ENCODE measurements at regions not wholly inside any gene's neighbourhood (a gene's known extent, or its start where the extent isn't known, plus 50 kb on each side); places are given as distances from the start of the nearest gene placed in this dataset.

DNA sequence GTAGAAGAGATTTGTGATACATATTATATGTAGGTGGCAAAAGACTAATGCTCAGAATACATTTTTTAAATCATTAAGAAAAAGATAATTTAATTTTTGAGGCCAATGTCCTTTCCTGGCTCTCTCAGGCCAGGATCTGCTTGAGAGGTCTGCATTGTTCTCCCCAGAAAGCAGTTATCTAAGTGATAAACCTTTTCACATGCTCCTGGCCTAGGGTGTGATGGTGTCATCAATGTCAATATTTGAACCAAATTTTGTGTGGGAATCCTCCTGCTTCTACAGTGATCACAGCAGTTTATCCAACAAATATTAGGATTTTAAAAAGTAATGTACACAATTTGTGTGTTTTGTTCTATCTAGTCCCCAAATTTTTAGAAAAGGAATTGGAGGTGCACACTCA is 166.6 kb downstream of the DIRAS2 start:
- DNase-seq (ENCODE audit: low read depth, low spot score) = no peak
- no peaks in the 10 kb centered on the region for H3K27me3 ChIP-seq (ENCODE audit: insufficient read depth, insufficient read length)
- no peak overlapping the region for H3K9ac ChIP-seq (ENCODE audit: insufficient read length, low read depth)
- H3K4me3 ChIP-seq (ENCODE audit: insufficient read length, low read depth) = no peak overlapping the region
- no peaks in the 10 kb centered on the region for H3K4me1 ChIP-seq (ENCODE audit: insufficient read depth, insufficient read length)
- TF ChIP-seq ZNF274 (IDR thresholded peaks at IDR 0.05; ENCODE audit: low read depth, low read length) (no peak), SUZ12 (IDR thresholded peaks at IDR 0.05; ENCODE audit: extremely low read depth, insufficient read depth, insufficient read length) (no peak), YY1 (IDR thresholded peaks at IDR 0.05; ENCODE audit: insufficient read depth, insufficient read length) (no peak)
- H3K9me3 ChIP-seq (ENCODE audit: insufficient read depth, low read length) = no peaks in the 10 kb centered on the region
- no peaks in the 10 kb centered on the region for H3K36me3 ChIP-seq (ENCODE audit: insufficient read depth, insufficient read length, low read length)

DNA sequence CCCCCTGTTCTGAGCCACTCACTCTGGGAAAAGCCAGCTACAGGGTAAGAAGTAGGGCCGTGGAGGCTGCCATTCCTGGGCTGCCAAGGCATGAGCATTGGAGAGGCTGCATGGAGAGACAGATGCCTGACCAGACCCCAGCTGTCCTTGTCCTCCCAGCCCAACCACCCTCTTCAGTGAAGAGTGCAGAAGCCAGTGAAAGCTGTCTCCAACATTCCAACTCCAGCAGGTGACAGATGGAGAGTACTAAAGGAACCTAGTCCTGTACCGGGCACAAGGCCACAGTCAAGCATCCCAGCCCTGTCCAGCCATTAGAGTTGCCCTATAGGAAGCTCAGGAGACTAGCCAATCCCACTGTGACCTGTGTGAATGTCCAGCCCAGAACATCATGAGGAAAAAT is 165.1 kb downstream of the DIRAS2 start:
- Histone ChIP-seq H3K4me1 (ENCODE audit: insufficient read depth, insufficient read length) (no peaks in the 10 kb centered on the region), H3K4me3 (ENCODE audit: insufficient read length, low read depth) (no peak overlapping the region), H3K9me3 (ENCODE audit: insufficient read depth, low read length) (no peaks in the 10 kb centered on the region), H3K36me3 (ENCODE audit: insufficient read depth, insufficient read length, low read length) (no peaks in the 10 kb centered on the region), H3K27me3 (ENCODE audit: insufficient read depth, insufficient read length) (no peaks in the 10 kb centered on the region), H3K9ac (ENCODE audit: insufficient read length, low read depth) (no peak overlapping the region)
- no peak for TF ChIP-seq ZNF274 (IDR thresholded peaks at IDR 0.05; ENCODE audit: low read depth, low read length)
- no peak for TF ChIP-seq SUZ12 (IDR thresholded peaks at IDR 0.05; ENCODE audit: extremely low read depth, insufficient read depth, insufficient read length)
- TF ChIP-seq YY1 (IDR thresholded peaks at IDR 0.05; ENCODE audit: insufficient read depth, insufficient read length) = no peak
- DNase-seq (ENCODE audit: low read depth, low spot score) = no peak

DNA sequence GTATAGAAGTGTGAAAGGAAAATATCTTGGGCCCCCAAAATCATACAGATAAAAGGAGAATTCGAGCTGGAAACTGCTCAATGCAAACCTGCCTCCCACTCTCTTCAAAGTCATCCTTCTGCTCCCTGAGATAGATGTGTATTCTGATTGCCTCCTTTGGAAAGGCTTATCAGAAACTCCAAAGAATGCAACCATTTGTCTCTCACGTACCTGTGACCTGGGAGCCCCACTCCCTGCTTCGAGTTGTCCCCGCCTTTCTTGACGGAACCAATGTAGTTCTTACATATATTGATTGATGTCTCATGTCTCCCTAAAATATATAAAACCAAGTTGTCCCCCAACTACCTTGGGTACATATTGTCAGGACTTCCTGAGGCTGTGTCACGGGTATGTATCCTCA is 163.8 kb downstream of the DIRAS2 start:
- no peaks in the 10 kb centered on the region for H3K9me3 ChIP-seq (ENCODE audit: insufficient read depth, low read length)
- H3K9ac ChIP-seq (ENCODE audit: insufficient read length, low read depth) = no peak overlapping the region
- H3K4me1 ChIP-seq (ENCODE audit: insufficient read depth, insufficient read length) = no peaks in the 10 kb centered on the region
- no peaks in the 10 kb centered on the region for H3K36me3 ChIP-seq (ENCODE audit: insufficient read depth, insufficient read length, low read length)
- DNase-seq (ENCODE audit: low read depth, low spot score) = no peak
- TF ChIP-seq SUZ12 (IDR thresholded peaks at IDR 0.05; ENCODE audit: extremely low read depth, insufficient read depth, insufficient read length) = no peak
- TF ChIP-seq ZNF274 (IDR thresholded peaks at IDR 0.05; ENCODE audit: low read depth, low read length) = no peak
- no peak for TF ChIP-seq YY1 (IDR thresholded peaks at IDR 0.05; ENCODE audit: insufficient read depth, insufficient read length)
- H3K4me3 ChIP-seq (ENCODE audit: insufficient read length, low read depth) = no peak overlapping the region
- H3K27me3 ChIP-seq (ENCODE audit: insufficient read depth, insufficient read length) = no peaks in the 10 kb centered on the region

DNA sequence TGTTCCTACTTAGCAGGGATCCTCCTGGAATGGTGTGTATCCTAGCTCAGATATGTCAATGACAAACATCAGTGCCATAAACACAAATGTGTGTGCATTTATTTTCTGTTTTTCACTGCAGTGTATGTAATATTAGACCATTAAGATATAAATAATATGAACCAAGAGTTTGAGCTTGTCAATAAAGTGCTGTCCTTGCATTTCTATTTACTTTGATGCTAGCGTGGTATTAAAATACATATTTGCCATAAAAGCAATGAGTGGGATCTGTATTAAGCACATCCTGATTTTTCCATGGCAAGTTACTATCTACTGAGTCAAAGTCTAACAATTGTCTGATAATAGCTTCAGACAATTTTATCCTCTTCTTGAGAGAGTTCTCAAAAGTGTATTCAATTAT is 157.6 kb downstream of the DIRAS2 start:
- no peaks in the 10 kb centered on the region for H3K4me1 ChIP-seq (ENCODE audit: insufficient read depth, insufficient read length)
- no peak overlapping the region for H3K9ac ChIP-seq (ENCODE audit: insufficient read length, low read depth)
- peaks cover under 1% of the 10 kb centered on the region; the same call in 1 of the 2 replicates for H3K9me3 ChIP-seq (ENCODE audit: insufficient read depth, low read length)
- no peaks in the 10 kb centered on the region for H3K27me3 ChIP-seq (ENCODE audit: insufficient read depth, insufficient read length)
- TF ChIP-seq YY1 (IDR thresholded peaks at IDR 0.05; ENCODE audit: insufficient read depth, insufficient read length) = no peak
- TF ChIP-seq ZNF274 (IDR thresholded peaks at IDR 0.05; ENCODE audit: low read depth, low read length) = no peak
- TF ChIP-seq SUZ12 (IDR thresholded peaks at IDR 0.05; ENCODE audit: extremely low read depth, insufficient read depth, insufficient read length) = no peak
- H3K4me3 ChIP-seq (ENCODE audit: insufficient read length, low read depth) = no peak overlapping the region
- H3K36me3 ChIP-seq (ENCODE audit: insufficient read depth, insufficient read length, low read length) = no peaks in the 10 kb centered on the region
- no peak for DNase-seq (ENCODE audit: low read depth, low spot score)

DNA sequence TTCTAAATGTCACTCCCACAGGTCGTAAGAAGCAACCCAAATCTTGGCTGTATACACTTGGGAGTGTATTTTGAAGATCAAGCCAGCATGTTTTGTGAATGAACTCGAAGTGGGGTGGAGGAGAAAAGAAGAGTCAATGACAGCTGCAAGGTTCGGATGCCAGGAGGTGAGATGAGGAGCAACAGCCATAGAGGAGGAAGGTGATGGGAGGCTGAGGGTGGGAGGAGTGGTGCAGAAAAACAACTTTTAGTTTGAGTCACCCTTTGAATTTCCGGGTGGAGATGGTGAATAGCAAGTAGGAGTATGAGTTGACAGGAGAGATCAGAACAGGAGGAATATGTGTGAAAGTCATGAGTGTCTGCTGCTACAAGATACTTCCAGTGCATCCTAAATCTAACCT is 153.6 kb downstream of the DIRAS2 start:
- TF ChIP-seq SUZ12 (IDR thresholded peaks at IDR 0.05; ENCODE audit: extremely low read depth, insufficient read depth, insufficient read length) (no peak), ZNF274 (IDR thresholded peaks at IDR 0.05; ENCODE audit: low read depth, low read length) (no peak), YY1 (IDR thresholded peaks at IDR 0.05; ENCODE audit: insufficient read depth, insufficient read length) (no peak)

DNA sequence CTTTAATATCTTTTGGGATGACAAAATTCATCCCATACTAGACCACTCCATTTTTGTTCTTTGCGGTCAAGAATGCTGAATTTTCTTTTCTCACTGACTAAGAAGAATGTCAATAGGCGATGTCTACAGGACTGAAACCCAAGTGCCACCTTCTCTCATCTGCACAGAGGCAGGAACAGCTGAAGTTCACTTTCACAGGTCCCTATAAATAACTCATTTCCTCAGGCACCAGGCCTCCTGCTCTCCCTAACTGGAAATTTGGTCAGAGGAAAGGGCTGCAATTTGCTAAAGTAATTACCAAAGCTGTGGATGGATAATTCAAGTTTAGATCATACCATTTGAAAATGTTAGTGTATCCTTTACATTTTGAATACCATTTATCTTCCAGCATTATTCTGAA is 142.9 kb downstream of the DIRAS2 start:
- Histone ChIP-seq H3K4me3 (ENCODE audit: insufficient read length, low read depth) (no peak overlapping the region), H3K9me3 (ENCODE audit: insufficient read depth, low read length) (peaks cover 6% of the 10 kb centered on the region; the same call in 1 of the 2 replicates), H3K9ac (ENCODE audit: insufficient read length, low read depth) (no peak overlapping the region), H3K36me3 (ENCODE audit: insufficient read depth, insufficient read length, low read length) (no peaks in the 10 kb centered on the region), H3K4me1 (ENCODE audit: insufficient read depth, insufficient read length) (no peaks in the 10 kb centered on the region), H3K27me3 (ENCODE audit: insufficient read depth, insufficient read length) (no peaks in the 10 kb centered on the region)
- no peak for TF ChIP-seq YY1 (IDR thresholded peaks at IDR 0.05; ENCODE audit: insufficient read depth, insufficient read length)
- no peak for TF ChIP-seq ZNF274 (IDR thresholded peaks at IDR 0.05; ENCODE audit: low read depth, low read length)
- TF ChIP-seq SUZ12 (IDR thresholded peaks at IDR 0.05; ENCODE audit: extremely low read depth, insufficient read depth, insufficient read length) = no peak
- no peak for DNase-seq (ENCODE audit: low read depth, low spot score)

More for the DNA sequence above, 153.6 kb downstream of the DIRAS2 start:
- no peaks in the 10 kb centered on the region for H3K27me3 ChIP-seq (ENCODE audit: insufficient read depth, insufficient read length)
- DNase-seq (ENCODE audit: low read depth, low spot score) = no peak
- no peak overlapping the region for H3K4me3 ChIP-seq (ENCODE audit: insufficient read length, low read depth)
- H3K9ac ChIP-seq (ENCODE audit: insufficient read length, low read depth) = no peak overlapping the region
- no peaks in the 10 kb centered on the region for H3K36me3 ChIP-seq (ENCODE audit: insufficient read depth, insufficient read length, low read length)
- H3K4me1 ChIP-seq (ENCODE audit: insufficient read depth, insufficient read length) = no peaks in the 10 kb centered on the region
- H3K9me3 ChIP-seq (ENCODE audit: insufficient read depth, low read length) = peaks cover 5% of the 10 kb centered on the region; the same call in 1 of the 2 replicates

DNA sequence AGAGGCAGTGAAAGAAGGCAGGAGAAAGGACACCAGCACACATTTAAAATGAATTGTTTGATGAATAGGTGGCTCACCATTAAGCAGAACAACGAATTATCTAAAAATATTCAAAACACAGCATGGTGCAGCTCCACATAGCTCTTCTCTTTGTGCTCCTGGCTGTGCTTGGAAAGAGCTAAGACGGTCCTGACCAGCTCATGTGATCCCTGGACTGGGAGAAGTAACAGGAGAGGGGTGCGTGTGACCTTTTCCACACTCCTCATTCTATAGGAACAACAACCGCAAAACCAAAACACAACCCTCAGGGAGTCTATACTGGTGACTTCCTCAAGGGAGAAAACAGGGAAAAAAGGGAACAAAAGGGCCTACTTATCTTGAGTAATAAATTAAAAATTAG is 140.5 kb downstream of the DIRAS2 start:
- peaks cover 6% of the 10 kb centered on the region; the same call in 1 of the 2 replicates for H3K9me3 ChIP-seq (ENCODE audit: insufficient read depth, low read length)
- no peak for TF ChIP-seq ZNF274 (IDR thresholded peaks at IDR 0.05; ENCODE audit: low read depth, low read length)
- TF ChIP-seq YY1 (IDR thresholded peaks at IDR 0.05; ENCODE audit: insufficient read depth, insufficient read length) = no peak
- TF ChIP-seq SUZ12 (IDR thresholded peaks at IDR 0.05; ENCODE audit: extremely low read depth, insufficient read depth, insufficient read length) = no peak

More for the DNA sequence above, 140.5 kb downstream of the DIRAS2 start:
- Histone ChIP-seq H3K4me3 (ENCODE audit: insufficient read length, low read depth) (no peak overlapping the region), H3K27me3 (ENCODE audit: insufficient read depth, insufficient read length) (no peaks in the 10 kb centered on the region), H3K9ac (ENCODE audit: insufficient read length, low read depth) (no peak overlapping the region), H3K36me3 (ENCODE audit: insufficient read depth, insufficient read length, low read length) (no peaks in the 10 kb centered on the region), H3K4me1 (ENCODE audit: insufficient read depth, insufficient read length) (no peaks in the 10 kb centered on the region)
- peak; percentile 2 for DNase-seq (ENCODE audit: low read depth, low spot score)
